Amygdala (tissue), 56 donors: ENCODE measurements at regions not wholly inside any gene's neighbourhood (a gene's known extent, or its start where the extent isn't known, plus 50 kb on each side); places are given as distances from the start of the nearest gene placed in this dataset.

Source experiments
- DNase-seq, 56 donors: peaks; one replicate each; lab custom pipeline; 2025; lab: John Stamatoyannopoulos, UW

GRCh38 chr5:145292278-145292677 lies 542.9 kb downstream of the PRELID2 start:
- no peak for DNase-seq

DNA sequence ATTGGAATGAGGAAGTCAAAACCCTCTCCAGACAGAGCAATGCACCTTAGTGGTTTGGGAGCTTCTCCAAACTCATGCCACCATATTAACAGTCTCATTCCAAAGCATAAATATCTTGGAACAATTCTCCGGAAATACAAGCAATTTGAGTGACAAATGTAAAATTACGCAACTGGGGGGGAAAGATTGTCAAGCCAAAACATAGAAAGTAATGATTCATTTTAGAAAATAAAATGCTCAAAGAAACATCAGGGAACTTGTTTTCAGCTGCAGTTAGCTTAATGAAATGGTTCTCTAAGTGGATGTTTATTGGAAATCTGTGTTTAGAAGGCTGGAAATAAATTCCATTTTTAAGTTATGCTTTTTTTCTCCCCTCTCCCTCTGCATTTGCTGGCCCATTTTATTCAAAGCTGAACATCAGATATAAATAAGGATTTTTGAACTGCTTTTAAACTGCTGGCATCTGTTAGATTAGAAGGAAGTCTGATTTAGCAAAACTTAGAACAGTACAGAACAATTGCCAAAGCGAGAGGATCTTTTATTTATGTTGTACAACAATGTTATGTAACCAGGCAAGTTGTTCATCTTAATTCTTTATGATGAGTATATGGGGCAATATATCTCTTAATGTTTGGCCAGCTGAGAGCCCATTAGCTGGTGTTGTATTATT lies 551.9 kb downstream of the PRELID2 start:
- no peak for DNase-seq

DNA sequence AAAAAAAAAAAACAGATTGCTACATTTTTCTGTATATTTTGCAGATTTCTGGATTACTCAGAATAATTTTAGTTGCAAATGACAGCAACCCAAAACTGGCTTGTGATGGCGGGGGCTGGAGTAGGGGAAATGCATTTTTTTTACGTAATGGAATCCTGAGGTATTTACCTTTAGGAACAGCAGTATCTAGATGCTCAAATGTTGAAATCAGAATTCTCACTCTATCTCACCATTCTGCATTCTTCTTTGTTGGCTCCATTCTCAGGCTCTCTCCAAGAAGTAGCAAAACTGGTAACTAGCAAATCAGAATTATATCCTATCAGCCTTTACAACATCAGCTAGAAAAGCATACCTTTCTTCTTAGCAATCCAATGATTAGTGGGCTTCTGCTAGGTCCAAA lies 554.3 kb downstream of the PRELID2 start:
- no peak for DNase-seq

- no peak for DNase-seq
Observed at GRCh38 chr5:145280214-145280613, 554.9 kb downstream of the PRELID2 start.

GRCh38 chr5:145260670-145261069 lies 574.5 kb downstream of the PRELID2 start:
- no peak for DNase-seq

- DNase-seq: no peak
Observed at GRCh38 chr5:145247745-145248040, 587.4 kb downstream of the PRELID2 start.

GRCh38 chr5:145246961-145247744 lies 588.0 kb downstream of the PRELID2 start:
- no peak for DNase-seq

GRCh38 chr5:145246379-145246778 lies 588.8 kb downstream of the PRELID2 start:
- no peak for DNase-seq

GRCh38 chr5:145245354-145245753 lies 589.8 kb downstream of the PRELID2 start:
- no peak for DNase-seq

- DNase-seq: no peak
Observed at GRCh38 chr5:145244788-145245187, 590.4 kb downstream of the PRELID2 start.

DNA sequence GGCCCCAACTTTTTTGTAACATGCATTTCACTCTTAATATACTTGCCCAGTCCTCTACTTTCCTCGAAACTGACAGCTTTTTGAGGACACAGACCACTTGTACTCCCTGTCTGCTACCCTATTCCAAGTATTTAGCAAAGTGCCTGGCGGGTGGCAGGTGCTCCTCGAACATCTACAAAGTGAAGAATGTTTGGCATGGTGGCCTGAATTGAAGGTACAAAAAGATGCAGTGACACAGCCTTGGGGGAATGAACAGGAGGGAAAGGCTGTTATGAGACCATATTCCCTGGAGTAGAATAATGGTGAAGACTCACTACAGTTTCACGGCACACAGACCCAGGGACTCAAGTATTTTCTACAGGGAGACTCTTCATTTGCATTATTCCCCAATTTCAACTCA lies 590.9 kb downstream of the PRELID2 start:
- no peak for DNase-seq

- no peak for DNase-seq
Observed at GRCh38 chr5:145243016-145243415, 592.1 kb downstream of the PRELID2 start.

DNA sequence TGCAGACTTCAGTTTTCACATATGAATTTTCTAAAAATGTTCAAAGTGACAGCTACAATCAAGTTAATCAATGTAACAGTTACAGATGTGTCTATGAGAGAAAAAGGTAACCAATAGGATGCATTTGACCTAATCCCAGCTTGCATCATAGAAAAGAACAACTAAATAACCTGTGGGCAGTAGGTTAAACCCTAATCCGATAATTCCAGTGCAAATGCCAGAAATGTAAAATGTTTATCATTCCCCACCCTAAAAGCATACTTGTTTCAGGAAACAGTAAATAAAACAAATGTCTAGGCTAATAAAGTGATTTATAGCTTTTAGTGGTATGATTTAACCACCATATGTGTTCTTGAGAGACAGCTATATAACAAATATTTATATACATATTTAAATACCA lies 592.6 kb downstream of the PRELID2 start:
- DNase-seq: no peak

GRCh38 chr5:145237843-145238242 lies 597.3 kb downstream of the PRELID2 start:
- DNase-seq: peak in 1 of 56 donors; percentile 2

- DNase-seq: no peak
Observed at GRCh38 chr5:145236983-145237382, 598.2 kb downstream of the PRELID2 start.

DNA sequence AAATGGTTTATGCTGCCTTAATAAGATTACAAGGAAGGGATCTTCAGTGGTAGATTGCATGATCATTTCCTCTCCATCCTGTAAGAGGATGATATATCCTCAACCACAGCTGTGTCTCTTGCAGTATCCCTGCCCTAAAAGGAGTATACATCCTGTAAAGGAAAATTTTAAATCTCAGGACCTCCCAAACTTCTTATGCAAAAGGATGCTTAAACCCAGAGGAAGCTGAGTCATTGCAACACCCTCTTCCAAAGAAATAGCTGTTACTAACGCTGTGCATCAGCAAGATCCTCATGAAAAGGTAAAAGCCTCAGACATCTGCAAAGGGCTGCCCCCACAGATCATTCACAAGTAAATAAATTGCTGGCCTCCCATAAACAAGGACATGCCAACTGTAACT lies 599.0 kb downstream of the PRELID2 start:
- DNase-seq: no peak

DNA sequence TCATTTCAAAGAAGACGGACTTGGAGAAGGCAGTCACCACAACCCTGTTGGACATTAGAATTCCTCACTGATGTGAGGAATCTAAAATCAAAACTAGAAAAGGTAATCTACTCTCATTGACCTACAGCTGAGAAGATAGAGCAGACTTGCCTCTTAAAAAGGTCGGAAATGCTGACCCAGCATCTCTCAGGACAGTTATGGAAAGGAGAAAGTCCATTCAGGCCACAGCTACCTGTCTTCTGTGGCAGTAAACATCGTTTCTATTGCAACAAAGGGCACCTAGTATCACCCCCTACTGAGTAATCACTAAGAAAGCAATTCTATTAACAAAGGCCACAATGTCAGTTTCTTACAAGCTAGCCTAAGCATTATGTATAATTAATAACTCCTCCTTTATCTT lies 601.7 kb downstream of the PRELID2 start:
- DNase-seq: no peak

DNA sequence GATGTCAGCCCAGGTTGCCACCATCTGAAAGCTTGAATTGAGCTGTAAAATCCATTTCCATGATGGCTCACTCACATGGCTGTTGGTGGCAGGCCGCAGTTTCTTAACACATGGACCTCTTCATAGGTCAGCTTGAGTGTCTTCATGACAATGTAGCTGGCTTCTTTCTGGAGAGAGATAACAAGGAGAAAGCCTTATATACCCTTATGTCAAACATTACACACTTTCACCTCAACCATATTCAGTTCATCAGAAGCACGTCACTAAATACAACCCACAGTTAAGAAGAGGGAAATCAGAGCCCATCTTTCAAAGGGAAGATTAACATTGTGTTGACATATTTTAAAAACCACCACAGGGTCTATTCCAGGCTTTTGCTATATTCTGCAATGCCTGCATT lies 604.4 kb downstream of the PRELID2 start:
- no peak for DNase-seq

GRCh38 chr5:145228564-145228963 lies 606.6 kb downstream of the PRELID2 start:
- DNase-seq: no peak

DNA sequence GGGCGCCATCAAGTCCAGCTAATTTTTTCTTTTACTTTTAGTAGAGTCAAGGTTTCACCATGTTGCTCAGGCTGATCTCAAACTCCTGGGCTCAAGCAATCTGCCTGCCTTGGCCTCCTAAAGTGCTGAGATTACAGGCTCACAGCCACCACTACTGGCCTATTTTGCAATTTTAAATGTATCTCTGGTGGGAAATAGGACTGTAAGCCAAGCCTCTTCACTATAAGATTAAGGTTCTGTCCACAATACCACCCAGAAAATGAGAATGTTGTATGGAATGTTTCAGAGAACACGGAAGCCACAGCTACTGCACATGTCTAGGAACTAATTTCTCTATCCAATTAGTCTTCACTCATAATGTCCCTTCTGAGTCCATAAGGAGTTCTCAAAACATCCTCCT lies 607.3 kb downstream of the PRELID2 start:
- no peak for DNase-seq

DNA sequence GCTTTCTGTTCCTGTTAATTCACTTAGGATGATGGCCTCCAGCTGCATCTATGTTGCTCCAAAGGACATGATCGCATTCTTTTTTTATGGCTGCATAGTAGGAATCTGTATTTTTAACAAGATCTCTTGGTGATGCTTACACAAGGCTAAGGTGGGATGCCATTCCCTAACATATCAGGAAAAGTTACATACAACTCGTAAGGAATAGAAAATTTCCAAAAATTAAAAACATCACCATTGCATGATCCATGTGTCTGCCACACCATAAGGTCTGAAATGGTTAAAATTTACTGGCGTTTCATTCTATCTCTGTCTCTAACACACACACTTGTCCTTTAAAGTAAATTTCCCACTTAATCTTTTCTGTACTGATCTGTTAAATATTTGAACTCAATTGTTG lies 608.4 kb downstream of the PRELID2 start:
- no peak for DNase-seq

- DNase-seq: no peak
Observed at GRCh38 chr5:145225529-145225928, 609.6 kb downstream of the PRELID2 start.

DNA sequence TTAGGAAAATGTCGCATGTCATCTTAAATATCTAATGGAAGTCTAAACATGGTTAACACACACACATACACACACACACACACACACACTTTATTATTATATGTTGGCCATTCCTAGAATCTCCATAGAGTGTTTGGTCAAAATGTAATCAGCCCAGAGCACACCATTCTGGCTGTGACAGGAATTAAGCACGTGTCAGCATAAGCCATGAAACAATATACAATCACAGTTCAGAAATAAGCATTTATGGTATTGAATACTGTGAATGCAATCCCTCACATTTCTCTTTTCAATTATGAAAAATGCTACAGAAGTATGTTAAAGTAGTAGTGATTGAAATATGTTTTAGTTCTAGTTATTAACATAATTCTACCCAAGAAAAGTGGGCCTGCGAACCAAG lies 611.6 kb downstream of the PRELID2 start:
- no peak for DNase-seq
